Astrocyte (in vitro differentiated cells and primary cell): ENCODE measurements at regions not wholly inside any gene's neighbourhood (a gene's known extent, or its start where the extent isn't known, plus 50 kb on each side); places are given as distances from the start of the nearest gene placed in this dataset.
"Not testable (repeated sequence)": the region's sequence is repeated elsewhere in the genome, so short reads cannot be mapped to it uniquely, and the experiment has no call there.

Experiments
- DNase-seq: peaks from one replicate; pipeline ENCODE4 v3.0.0-alpha.2; 2010; ENCODE audit warnings: low read depth
- FAIRE-seq: peaks from 2 replicates; lab custom pipeline; 2011; peaks lifted over from hg19 to GRCh38; lab: Jason Lieb, UNC
- H2AFZ ChIP-seq: 2 replicates; pipeline ENCODE4 v1.6.0; 2012; ENCODE audit warnings: low read depth, low read length, inconsistent platforms
- H3K27ac ChIP-seq: 2 replicates; pipeline ENCODE4 v1.5.1; 2011; ENCODE audit warnings: low read depth, low read length, inconsistent platforms
- H3K27me3 ChIP-seq: 2 replicates; pipeline ENCODE4 v1.6.0; 2011; ENCODE audit warnings: low read length, inconsistent platforms; ENCODE audit not compliant: insufficient read depth
- H3K36me3 ChIP-seq: 2 replicates; pipeline ENCODE4 v1.5.1; 2011; ENCODE audit warnings: low read length, inconsistent platforms; ENCODE audit not compliant: insufficient read depth
- H3K4me1 ChIP-seq: 2 replicates; pipeline ENCODE4 v1.5.1; 2011; ENCODE audit warnings: low read length, inconsistent platforms; ENCODE audit not compliant: insufficient read depth
- H3K4me2 ChIP-seq: 2 replicates; pipeline ENCODE4 v1.6.0; 2012; ENCODE audit warnings: low read length, inconsistent platforms
- H3K4me3 ChIP-seq: 2 replicates; pipeline ENCODE4 v1.5.1; 2011; ENCODE audit warnings: low read depth, mild to moderate bottlenecking, low read length, inconsistent platforms; ENCODE audit not compliant: insufficient read depth
- H3K79me2 ChIP-seq: 2 replicates; pipeline ENCODE4 v1.6.0; 2012; ENCODE audit warnings: mild to moderate bottlenecking, low read length, inconsistent platforms; ENCODE audit not compliant: insufficient read depth
- H3K9ac ChIP-seq: 2 replicates; pipeline ENCODE4 v1.6.0; 2012; ENCODE audit warnings: mild to moderate bottlenecking, low read length, inconsistent platforms
- H3K9me3 ChIP-seq: 2 replicates; pipeline ENCODE4 v1.5.1; 2012; ENCODE audit warnings: low read depth, mild to moderate bottlenecking, low read length, inconsistent platforms; ENCODE audit not compliant: insufficient read depth
- H4K20me1 ChIP-seq: 2 replicates; pipeline ENCODE4 v1.6.0; 2012; ENCODE audit warnings: low read length, inconsistent platforms; ENCODE audit not compliant: insufficient read depth
- H3K27ac Mint-ChIP-seq: one replicate; pipeline ENCODE4 v1.8.0; 2021; ENCODE audit warnings: mild to moderate bottlenecking, mixed read lengths; ENCODE audit not compliant: unreplicated experiment
- H3K27me3 Mint-ChIP-seq: one replicate; pipeline ENCODE4 v1.8.0; 2021; ENCODE audit warnings: low read depth, mixed read lengths; ENCODE audit not compliant: unreplicated experiment
- H3K36me3 Mint-ChIP-seq: one replicate; pipeline ENCODE4 v1.8.0; 2021; ENCODE audit warnings: low read depth, mixed read lengths; ENCODE audit not compliant: unreplicated experiment
- H3K4me1 Mint-ChIP-seq: one replicate; pipeline ENCODE4 v1.8.0; 2021; ENCODE audit warnings: low read depth, mixed read lengths; ENCODE audit not compliant: unreplicated experiment
- H3K4me3 Mint-ChIP-seq: one replicate; pipeline ENCODE4 v1.8.0; 2021; ENCODE audit warnings: mild to moderate bottlenecking, moderate library complexity, mixed read lengths; ENCODE audit not compliant: unreplicated experiment
- H3K9me3 Mint-ChIP-seq: one replicate; pipeline ENCODE4 v1.8.0; 2021; ENCODE audit warnings: mild to moderate bottlenecking, mixed read lengths; ENCODE audit not compliant: unreplicated experiment
- EZH2 ChIP-seq: IDR thresholded peaks from 2 replicates; pipeline ENCODE4 v1.6.1; 2012; ENCODE audit warnings: mild to moderate bottlenecking, low read length, inconsistent platforms; ENCODE audit not compliant: insufficient read depth
- TF ChIP-seq, protein P1 (sequence below): IDR thresholded peaks from 2 replicates; pipeline ENCODE4 v1.5.1; 2011; ENCODE audit warnings: low read depth, mild to moderate bottlenecking, inconsistent platforms, low read length, moderate library complexity; ENCODE audit not compliant: insufficient read depth

DNA sequence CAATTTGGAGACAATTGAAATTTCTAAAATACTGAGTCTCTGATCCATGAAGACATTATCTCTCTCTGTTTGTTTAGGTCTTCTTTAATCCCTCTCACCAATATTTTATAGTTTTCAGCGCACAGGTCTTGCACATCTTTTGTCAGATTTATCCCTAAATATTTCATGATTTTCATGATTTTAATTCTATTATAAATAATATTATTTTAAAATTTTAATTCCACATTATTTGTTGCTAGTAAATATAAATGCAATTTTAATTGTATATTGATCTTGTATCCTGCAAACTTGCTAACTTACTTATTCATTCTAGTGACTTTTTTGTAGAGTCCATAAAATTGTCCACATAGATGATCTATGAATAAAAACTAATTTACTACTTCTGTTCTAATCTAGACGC is 112.6 kb upstream of the TNPO1 start:
- Mint-ChIP-seq H3K9me3 (peaks cover 4% of the 10 kb centered on the region), H3K36me3 (no peaks in the 10 kb centered on the region), H3K27me3 (no peaks in the 10 kb centered on the region), H3K4me1 (no peaks in the 10 kb centered on the region), H3K4me3 (no peak overlapping the region), H3K27ac (no peak overlapping the region)
- FAIRE-seq (no peak), DNase-seq (no peak)
- H3K36me3 ChIP-seq: no peaks in the 10 kb centered on the region
- no peak overlapping the region for H3K27ac ChIP-seq
- H3K9me3 ChIP-seq: peaks cover 5% of the 10 kb centered on the region
- TF ChIP-seq, protein P1, sequence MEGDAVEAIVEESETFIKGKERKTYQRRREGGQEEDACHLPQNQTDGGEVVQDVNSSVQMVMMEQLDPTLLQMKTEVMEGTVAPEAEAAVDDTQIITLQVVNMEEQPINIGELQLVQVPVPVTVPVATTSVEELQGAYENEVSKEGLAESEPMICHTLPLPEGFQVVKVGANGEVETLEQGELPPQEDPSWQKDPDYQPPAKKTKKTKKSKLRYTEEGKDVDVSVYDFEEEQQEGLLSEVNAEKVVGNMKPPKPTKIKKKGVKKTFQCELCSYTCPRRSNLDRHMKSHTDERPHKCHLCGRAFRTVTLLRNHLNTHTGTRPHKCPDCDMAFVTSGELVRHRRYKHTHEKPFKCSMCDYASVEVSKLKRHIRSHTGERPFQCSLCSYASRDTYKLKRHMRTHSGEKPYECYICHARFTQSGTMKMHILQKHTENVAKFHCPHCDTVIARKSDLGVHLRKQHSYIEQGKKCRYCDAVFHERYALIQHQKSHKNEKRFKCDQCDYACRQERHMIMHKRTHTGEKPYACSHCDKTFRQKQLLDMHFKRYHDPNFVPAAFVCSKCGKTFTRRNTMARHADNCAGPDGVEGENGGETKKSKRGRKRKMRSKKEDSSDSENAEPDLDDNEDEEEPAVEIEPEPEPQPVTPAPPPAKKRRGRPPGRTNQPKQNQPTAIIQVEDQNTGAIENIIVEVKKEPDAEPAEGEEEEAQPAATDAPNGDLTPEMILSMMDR: no peak
- no peak for TF ChIP-seq EZH2
- H2AFZ ChIP-seq: no peak overlapping the region
- no peak overlapping the region for H3K4me2 ChIP-seq
- H3K27me3 ChIP-seq: no peaks in the 10 kb centered on the region
- H3K4me3 ChIP-seq: no peak overlapping the region
- H3K79me2 ChIP-seq: no peaks in the 10 kb centered on the region
- H4K20me1 ChIP-seq: no peaks in the 10 kb centered on the region
- no peak overlapping the region for H3K9ac ChIP-seq
- no peaks in the 10 kb centered on the region for H3K4me1 ChIP-seq

DNA sequence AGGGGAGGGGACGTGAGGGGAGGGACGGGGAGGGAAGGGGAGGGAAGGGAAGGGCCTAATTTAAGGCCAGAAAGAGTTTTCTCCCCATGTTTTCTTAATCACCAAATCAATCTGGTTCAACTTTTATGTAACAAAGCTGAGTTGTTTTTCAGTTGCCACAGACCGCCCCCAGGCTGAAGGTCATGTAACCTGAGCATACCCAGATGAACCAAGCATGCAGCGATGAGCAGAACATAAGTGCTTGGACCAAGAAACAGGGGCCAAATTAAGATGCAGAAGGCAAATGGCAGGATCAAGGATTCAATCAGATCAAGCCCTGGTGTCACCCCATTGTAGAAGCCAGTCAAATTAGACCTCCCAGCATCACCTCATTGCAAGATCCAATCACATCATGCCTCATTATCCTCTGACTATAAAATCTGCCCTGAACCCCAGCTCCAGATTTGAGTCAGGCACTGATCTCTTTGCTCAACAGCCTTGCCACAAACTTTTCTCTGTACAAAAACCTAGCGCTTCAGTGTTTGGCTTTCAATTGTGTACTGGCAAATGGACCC is 113.5 kb upstream of the TNPO1 start:
- Histone ChIP-seq H3K27me3 (no peaks in the 10 kb centered on the region), H3K4me2 (no peak overlapping the region), H4K20me1 (no peaks in the 10 kb centered on the region), H3K9me3 (no peaks in the 10 kb centered on the region), H3K4me3 (no peak overlapping the region), H2AFZ (no peak overlapping the region), H3K79me2 (no peaks in the 10 kb centered on the region), H3K27ac (no peak overlapping the region), H3K4me1 (no peaks in the 10 kb centered on the region), H3K9ac (no peak overlapping the region), H3K36me3 (no peaks in the 10 kb centered on the region)
- DNase-seq: no peak
- H3K4me3 Mint-ChIP-seq: no peak overlapping the region
- FAIRE-seq: no peak
- no peak overlapping the region for H3K27ac Mint-ChIP-seq
- TF ChIP-seq, protein P1: no peak
- no peak for TF ChIP-seq EZH2
- H3K4me1 Mint-ChIP-seq: no peaks in the 10 kb centered on the region
- no peaks in the 10 kb centered on the region for H3K27me3 Mint-ChIP-seq
- H3K36me3 Mint-ChIP-seq: no peaks in the 10 kb centered on the region
- peaks cover 4% of the 10 kb centered on the region for H3K9me3 Mint-ChIP-seq

DNA sequence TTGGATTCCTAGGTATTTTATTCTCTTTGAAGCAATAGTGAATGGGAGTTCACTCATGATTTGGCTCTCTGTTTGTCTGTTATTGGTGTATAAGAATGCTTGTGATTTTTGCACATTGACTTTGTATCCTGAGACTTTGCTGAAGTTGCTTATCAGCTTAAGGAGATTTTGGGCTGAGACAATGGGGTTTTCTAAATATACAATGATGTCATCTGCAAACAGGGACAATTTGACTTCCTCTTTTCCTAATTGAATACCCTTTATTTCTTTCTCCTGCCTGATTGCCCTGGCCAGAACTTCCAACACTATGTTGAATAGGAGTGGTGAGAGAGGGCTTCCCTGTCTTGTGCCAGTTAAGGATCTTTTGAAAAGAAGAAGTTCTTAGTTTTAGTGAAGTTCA is 114.4 kb upstream of the TNPO1 start:
- H3K79me2 ChIP-seq, H3K27me3 Mint-ChIP-seq, H3K9ac ChIP-seq, H3K27me3 ChIP-seq, H3K36me3 Mint-ChIP-seq, H3K4me3 Mint-ChIP-seq, H2AFZ ChIP-seq, H3K9me3 ChIP-seq, H3K36me3 ChIP-seq, DNase-seq, H3K27ac ChIP-seq, H3K27ac Mint-ChIP-seq, H3K4me1 ChIP-seq, H3K9me3 Mint-ChIP-seq, H4K20me1 ChIP-seq, FAIRE-seq, H3K4me2 ChIP-seq, H3K4me1 Mint-ChIP-seq, H3K4me3 ChIP-seq: not testable (repeated sequence)
